Dedifferentiated amniotic fluid mesenchymal stem cell (primary cell): ENCODE measurements at regions not wholly inside any gene's neighbourhood (a gene's known extent, or its start where the extent isn't known, plus 50 kb on each side); places are given as distances from the start of the nearest gene placed in this dataset.

Experiments used
- DNase-seq: peaks from one replicate; pipeline ENCODE4 v3.0.0-alpha.2; 2016; ENCODE audit errors: extremely low spot score

- DNase-seq = no peak
Observed at GRCh38 chr10:111739125-111739873, 444.3 kb downstream of the GPAM start.

- DNase-seq = no peak
Observed at GRCh38 chr10:111739874-111740139, 443.8 kb downstream of the GPAM start.

- no peak for DNase-seq
Observed at GRCh38 chr10:111745982-111746381, 437.6 kb downstream of the GPAM start.

- DNase-seq = no peak
Observed at GRCh38 chr10:111747751-111748150, 435.8 kb downstream of the GPAM start.

GRCh38 chr10:111748184-111748583 lies 435.4 kb downstream of the GPAM start:
- no peak for DNase-seq

GRCh38 chr10:111750165-111750849 lies 433.3 kb downstream of the GPAM start:
- no peak for DNase-seq

- DNase-seq = no peak
Observed at GRCh38 chr10:111756217-111757061, 427.1 kb downstream of the GPAM start.

- DNase-seq = no peak
Observed at GRCh38 chr10:111758593-111758992, 425.0 kb downstream of the GPAM start.

GRCh38 chr10:111762114-111762513 lies 421.5 kb downstream of the GPAM start:
- DNase-seq = no peak

GRCh38 chr10:111765216-111765615 lies 418.3 kb downstream of the GPAM start:
- no peak for DNase-seq

GRCh38 chr10:111766464-111766863 lies 417.1 kb downstream of the GPAM start:
- DNase-seq = no peak

GRCh38 chr10:111767661-111768060 lies 415.9 kb downstream of the GPAM start:
- DNase-seq = no peak

- DNase-seq = no peak
Observed at GRCh38 chr10:111773950-111774349, 409.6 kb downstream of the GPAM start.

- DNase-seq = no peak
Observed at GRCh38 chr10:111774486-111774885, 409.1 kb downstream of the GPAM start.

- DNase-seq = no peak
Observed at GRCh38 chr10:111784436-111784835, 399.1 kb downstream of the GPAM start.

GRCh38 chr10:111784946-111785465 lies 398.6 kb downstream of the GPAM start:
- DNase-seq = no peak

GRCh38 chr10:111785921-111786320 lies 397.6 kb downstream of the GPAM start:
- no peak for DNase-seq

- DNase-seq = no peak
Observed at GRCh38 chr10:111789821-111790220, 393.7 kb downstream of the GPAM start.

GRCh38 chr10:111801841-111802240 lies 381.7 kb downstream of the GPAM start:
- no peak for DNase-seq

GRCh38 chr10:111804781-111805180 lies 378.8 kb downstream of the GPAM start:
- no peak for DNase-seq

GRCh38 chr10:111811517-111811916 lies 372.0 kb downstream of the GPAM start:
- no peak for DNase-seq

GRCh38 chr10:111820471-111820870 lies 363.1 kb downstream of the GPAM start:
- no peak for DNase-seq

GRCh38 chr10:111821871-111822270 lies 361.7 kb downstream of the GPAM start:
- DNase-seq = no peak
